Upper lobe of left lung (tissue), 6 donors: ENCODE measurements at regions not wholly inside any gene's neighbourhood (a gene's known extent, or its start where the extent isn't known, plus 50 kb on each side); places are given as distances from the start of the nearest gene placed in this dataset.

ENCODE experiments used
- ATAC-seq, 2 donors: fragments of 200-7000 bp; cut with Tn5 transposase; one replicate each; pipeline ENCODE4 v1.9.1; 2022; ENCODE audit warnings: mild to moderate bottlenecking in 2 of 2, moderate library complexity in 2 of 2; ENCODE audit not compliant: low FRiP score in 2 of 2
- DNase-seq, 2 donors: peaks; one replicate each; pipeline ENCODE4 v3.0.0-alpha.2; 2019 to 2020
- H3K27ac ChIP-seq, 4 donors: fragments of 200-600 bp; sonication (generic); one replicate each; pipeline ENCODE4 v1.5.1; 2016 to 2019
- H3K27me3 ChIP-seq, 4 donors: fragments of 200-600 bp; sonication (generic); one replicate each; pipeline ENCODE4 v1.5.1; 2017 to 2019
- H3K36me3 ChIP-seq, 4 donors: fragments of 200-600 bp; sonication (generic); one replicate each; pipeline ENCODE4 v1.5.1; 2016 to 2019
- H3K4me1 ChIP-seq, 4 donors: fragments of 200-600 bp; sonication (generic); one replicate each; pipeline ENCODE4 v1.5.1; 2018 to 2019
- H3K4me3 ChIP-seq, 4 donors: fragments of 200-600 bp; sonication (generic); one replicate each; pipeline ENCODE4 v1.5.1; 2017 to 2019; ENCODE audit warnings: mild to moderate bottlenecking in 2 of 4, moderate library complexity in 1 of 4
- H3K9me3 ChIP-seq, 4 donors: fragments of 200-600 bp; sonication (generic); one replicate each; pipeline ENCODE4 v1.5.1; 2018 to 2019
- CTCF ChIP-seq, 6 experiments: fragments of 450-650 bp in 4 of 6; fragments of 200-600 bp in 2 of 6; sonication (generic) in 2 of 6; IDR thresholded peaks; one replicate each; pipeline ENCODE4 v1.5.1; 2016 to 2019; ENCODE audit warnings: antibody characterized with exemption in 6 of 6
- EP300 ChIP-seq, 4 donors: sonication (generic); formaldehyde crosslinking; IDR thresholded peaks; one replicate each; pipeline ENCODE4 v1.5.1; 2017; ENCODE audit warnings: antibody characterized with exemption in 4 of 4, control low read depth in 2 of 4
- POLR2A ChIP-seq, 4 donors: fragments of 450-650 bp; IDR thresholded peaks; one replicate each; pipeline ENCODE4 v1.5.1; 2016 to 2017; ENCODE audit warnings: antibody characterized with exemption in 4 of 4, mild to moderate bottlenecking in 2 of 4
- POLR2AphosphoS5 ChIP-seq, 2 donors: sonication (generic); formaldehyde crosslinking; IDR thresholded peaks; one replicate each; pipeline ENCODE4 v1.5.1; 2017; ENCODE audit warnings: antibody characterized with exemption in 2 of 2
- WGBS, 2 donors: methylation state at CpG; one replicate each; pipeline ENCODE4 v1.1.5; 2017 to 2018; 5-methylcytosine and 5-hydroxymethylcytosine counted together
- donor health status: DM: no; HTN: no; CAD: no; lungs with moderate emphysema.
- donor health status: DM: no; HTN: yes; CAD: no; lungs with severe emphysema.

GRCh38 chr9:92189782-92190535 lies 74.7 kb upstream of the SPTLC1 start:
- peak in 1 of 2 donors; percentile 14 for ATAC-seq

GRCh38 chr9:92188969-92189781 lies 74.0 kb upstream of the SPTLC1 start:
- Histone ChIP-seq H3K9me3 (no peaks in the 10 kb centered on the region), H3K36me3 (no peaks in the 10 kb centered on the region), H3K27ac (no peak overlapping the region), H3K4me3 (no peak overlapping the region), H3K4me1 (no peaks in the 10 kb centered on the region), H3K27me3 (no peaks in the 10 kb centered on the region)
- WGBS, 2 donors = 53 to 56% methylated on average over 10 to 21 of the region's 25 CpGs
- ATAC-seq (peak in 1 of 2 donors; percentile 5), DNase-seq (peak in 1 of 2 donors; percentile 80)
- TF ChIP-seq POLR2A (IDR thresholded peaks at IDR 0.05) (no peak), CTCF (IDR thresholded peaks at IDR 0.05) (no peak), EP300 (IDR thresholded peaks at IDR 0.05) (no peak), POLR2AphosphoS5 (IDR thresholded peaks at IDR 0.05) (no peak)

More at GRCh38 chr9:92189782-92190535, 74.7 kb upstream of the SPTLC1 start:
- no peak overlapping the region for H3K27ac ChIP-seq
- TF ChIP-seq CTCF (IDR thresholded peaks at IDR 0.05) (no peak), POLR2AphosphoS5 (IDR thresholded peaks at IDR 0.05) (no peak), EP300 (IDR thresholded peaks at IDR 0.05) (no peak), POLR2A (IDR thresholded peaks at IDR 0.05) (no peak)
- H3K4me3 ChIP-seq = no peak overlapping the region
- DNase-seq = no peak
- no peaks in the 10 kb centered on the region for H3K36me3 ChIP-seq
- no peaks in the 10 kb centered on the region for H3K9me3 ChIP-seq
- WGBS, 2 donors = 75 to 77% methylated on average over 8 to 27 of the region's 30 CpGs
- no peaks in the 10 kb centered on the region for H3K4me1 ChIP-seq
- no peaks in the 10 kb centered on the region for H3K27me3 ChIP-seq

- Histone ChIP-seq H3K36me3 (no peaks in the 10 kb centered on the region), H3K4me3 (no peak overlapping the region), H3K27me3 (no peaks in the 10 kb centered on the region), H3K9me3 (no peaks in the 10 kb centered on the region), H3K27ac (no peak overlapping the region), H3K4me1 (no peaks in the 10 kb centered on the region)
- DNase-seq = no peak
- TF ChIP-seq CTCF (IDR thresholded peaks at IDR 0.05) (no peak), POLR2A (IDR thresholded peaks at IDR 0.05) (no peak), EP300 (IDR thresholded peaks at IDR 0.05) (no peak), POLR2AphosphoS5 (IDR thresholded peaks at IDR 0.05) (no peak)
- 79 to 87% methylated on average over 10 of the region's 10 CpGs for WGBS, 2 donors
- ATAC-seq = no peak
Observed at GRCh38 chr9:92187989-92188714, 72.9 kb upstream of the SPTLC1 start.

GRCh38 chr9:92187390-92187789 lies 72.2 kb upstream of the SPTLC1 start:
- DNase-seq = no peak
- Histone ChIP-seq H3K27me3 (no peaks in the 10 kb centered on the region), H3K27ac (no peak overlapping the region), H3K4me3 (no peak overlapping the region), H3K36me3 (no peaks in the 10 kb centered on the region), H3K4me1 (no peaks in the 10 kb centered on the region), H3K9me3 (no peaks in the 10 kb centered on the region)
- no peak for TF ChIP-seq POLR2A (IDR thresholded peaks at IDR 0.05)
- TF ChIP-seq EP300 (IDR thresholded peaks at IDR 0.05) = no peak
- no peak for TF ChIP-seq POLR2AphosphoS5 (IDR thresholded peaks at IDR 0.05)
- no peak for TF ChIP-seq CTCF (IDR thresholded peaks at IDR 0.05)
- WGBS, 2 donors = 85 to 86% methylated on average over 3 of the region's 3 CpGs
- ATAC-seq = no peak
